NCI-H748 treated with DMSO at 0.1 percent for 48 hours (cell line): ENCODE measurements at regions not wholly inside any gene's neighbourhood (a gene's known extent, or its start where the extent isn't known, plus 50 kb on each side); places are given as distances from the start of the nearest gene placed in this dataset.

ENCODE experiments used
- DNase-seq: peaks from one replicate; lab custom pipeline; 2025; lab: John Stamatoyannopoulos, UW

DNA sequence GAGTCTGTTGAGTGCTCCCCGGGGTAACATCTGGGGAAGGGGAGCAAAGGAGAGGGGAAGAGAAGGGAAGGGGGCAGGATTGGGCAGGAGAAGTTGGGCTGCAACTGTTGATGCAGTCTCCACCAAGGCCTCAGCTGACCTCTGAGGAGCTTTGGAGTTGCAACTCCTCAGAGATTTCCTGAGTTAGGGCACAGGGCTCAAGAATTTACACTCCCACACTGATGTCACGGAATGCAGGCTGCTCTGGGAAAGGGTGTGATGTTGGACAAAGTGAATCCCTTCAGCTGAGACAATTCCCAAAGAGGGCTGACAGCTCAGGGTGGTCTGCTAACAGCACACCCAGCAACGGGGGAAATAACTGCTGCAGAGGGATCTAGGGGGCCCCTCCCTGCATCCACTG is 295.6 kb downstream of the PCNX1 start:
- DNase-seq, result no peak

DNA sequence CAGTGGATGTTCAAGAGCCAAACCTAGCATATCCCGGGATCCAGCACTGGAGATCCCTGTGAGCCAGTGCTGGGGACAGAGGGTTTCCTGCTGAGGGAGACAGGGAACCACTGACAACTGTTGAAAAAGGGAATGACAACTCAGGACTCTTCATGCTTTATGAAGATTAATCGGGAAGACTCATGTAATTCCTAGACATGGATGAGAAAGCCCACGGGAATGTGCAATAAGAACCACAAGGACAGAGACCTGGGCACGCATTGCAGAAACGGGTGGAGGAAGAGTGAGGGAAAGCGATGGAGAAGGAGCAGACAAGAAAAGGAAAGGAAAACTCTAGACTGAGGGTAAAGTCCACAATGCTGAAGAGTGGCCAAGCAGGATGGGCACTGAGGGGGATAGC is 296.0 kb downstream of the PCNX1 start:
- DNase-seq, result no peak

DNA sequence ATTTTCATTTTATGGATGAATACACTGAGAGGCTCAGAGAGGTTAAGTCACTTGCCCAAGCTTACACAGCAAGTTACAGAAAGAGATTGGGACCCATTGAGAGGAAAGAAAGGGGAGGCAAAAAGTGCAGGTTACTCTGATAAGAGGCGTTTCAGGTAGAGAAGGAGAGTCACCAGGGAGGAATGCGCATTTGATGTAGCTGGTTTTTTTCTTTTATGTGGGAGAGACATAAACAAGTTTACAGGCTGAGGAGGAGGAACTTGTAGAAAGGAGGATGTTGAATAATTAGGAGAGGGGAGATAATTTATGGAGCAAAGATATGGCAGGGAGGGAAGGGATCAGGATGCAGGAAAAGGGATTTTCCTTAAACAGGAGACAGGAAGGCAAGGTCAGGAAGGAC is 297.0 kb downstream of the PCNX1 start:
- no peak for DNase-seq

DNA sequence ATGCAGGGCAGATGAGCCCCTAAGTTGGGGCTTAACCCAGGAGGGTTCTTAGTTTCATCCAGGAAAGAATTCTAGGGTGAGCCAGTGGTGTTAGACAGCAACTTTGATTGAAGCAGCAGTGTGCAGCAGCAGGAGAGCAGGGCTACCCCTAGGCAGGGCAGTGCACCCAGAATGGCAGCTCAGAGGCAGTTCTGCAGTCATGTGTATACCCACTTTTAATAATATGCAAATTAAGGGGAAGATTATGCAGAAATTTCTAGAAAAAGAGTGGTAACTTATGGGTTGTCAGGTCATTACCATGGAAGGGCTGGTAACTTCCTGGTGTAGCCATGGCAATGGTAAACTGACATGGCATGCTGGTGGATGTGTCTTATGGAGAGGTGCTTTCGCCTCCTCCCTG is 297.5 kb downstream of the PCNX1 start:
- no peak for DNase-seq

DNA sequence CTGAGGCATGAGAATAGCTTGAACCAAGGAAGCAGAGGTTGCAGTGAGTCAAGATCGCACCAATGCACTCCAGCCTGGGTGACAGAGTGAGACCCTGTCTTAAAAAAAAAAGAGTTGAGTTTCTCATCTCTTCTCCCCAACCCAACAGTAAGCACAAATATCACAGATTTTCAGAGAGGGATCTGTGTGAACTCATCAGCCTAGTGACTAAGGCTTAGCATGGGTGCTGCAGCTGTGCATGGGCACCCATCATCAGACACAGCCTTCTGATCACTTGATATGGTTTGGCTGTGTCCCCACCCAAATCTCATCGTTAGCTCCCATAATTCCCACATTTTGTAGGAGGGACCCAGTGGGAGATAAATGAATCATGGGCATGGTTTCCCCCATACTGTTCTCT is 298.9 kb downstream of the PCNX1 start:
- no peak for DNase-seq

DNA sequence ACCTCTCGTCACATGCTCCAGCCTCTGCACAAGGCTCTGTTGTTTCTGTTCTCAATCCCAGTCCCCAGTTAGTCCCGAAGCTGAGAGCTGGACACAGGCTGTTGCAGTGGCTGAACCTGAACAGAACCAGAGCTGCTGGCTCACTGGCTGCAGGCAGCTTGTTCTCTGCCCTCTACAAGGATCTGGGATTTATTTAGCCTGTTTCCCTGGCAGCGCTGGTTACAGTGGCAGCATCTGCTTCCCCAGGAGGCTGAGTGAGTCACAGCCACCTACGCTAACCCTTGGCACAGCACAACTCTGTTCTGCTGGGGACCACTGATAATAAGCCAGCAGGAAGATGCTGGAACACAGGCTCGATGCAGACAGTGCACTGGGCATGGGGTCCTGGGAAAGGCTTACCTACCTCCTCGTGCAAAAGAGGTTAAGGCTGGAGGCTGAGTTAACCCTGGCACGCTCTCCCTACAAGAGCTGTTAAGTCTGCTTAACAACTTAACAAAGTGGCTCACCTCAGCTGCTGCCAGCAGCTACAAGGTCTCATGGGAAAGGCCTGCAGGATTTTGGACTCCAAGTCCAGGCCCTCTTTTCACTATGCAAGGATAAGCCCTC is 299.6 kb downstream of the PCNX1 start:
- no peak for DNase-seq

DNA sequence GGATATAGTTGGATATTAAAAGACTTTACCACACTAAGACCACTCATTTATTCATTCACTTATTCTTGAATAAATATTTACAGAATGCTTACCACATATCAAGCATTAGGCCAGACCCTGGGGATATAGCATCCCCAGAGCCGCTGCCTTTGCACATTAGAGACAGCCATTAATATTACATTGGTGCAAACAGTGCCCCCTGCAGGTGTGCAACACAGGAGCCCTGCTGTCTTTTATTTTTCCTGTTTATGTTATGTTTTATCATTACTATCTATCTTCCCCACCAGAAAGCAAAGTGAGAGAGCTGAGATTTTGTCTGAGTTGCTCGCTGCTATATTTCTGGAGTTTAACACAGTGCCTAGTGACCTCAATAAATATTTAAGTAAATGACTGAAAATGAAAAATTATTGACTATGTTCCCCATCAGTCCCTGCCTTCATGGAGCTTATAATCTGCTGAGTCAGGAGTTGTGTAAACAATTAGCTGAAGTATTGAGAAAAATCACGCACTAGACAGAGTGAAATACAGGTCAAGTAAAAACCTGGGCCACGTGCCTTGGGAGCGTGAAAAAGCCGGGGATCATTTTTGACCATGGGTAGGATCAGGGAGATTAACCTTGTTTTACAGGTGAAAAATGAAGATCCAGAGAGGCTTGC is 301.6 kb downstream of the PCNX1 start:
- no peak for DNase-seq

DNA sequence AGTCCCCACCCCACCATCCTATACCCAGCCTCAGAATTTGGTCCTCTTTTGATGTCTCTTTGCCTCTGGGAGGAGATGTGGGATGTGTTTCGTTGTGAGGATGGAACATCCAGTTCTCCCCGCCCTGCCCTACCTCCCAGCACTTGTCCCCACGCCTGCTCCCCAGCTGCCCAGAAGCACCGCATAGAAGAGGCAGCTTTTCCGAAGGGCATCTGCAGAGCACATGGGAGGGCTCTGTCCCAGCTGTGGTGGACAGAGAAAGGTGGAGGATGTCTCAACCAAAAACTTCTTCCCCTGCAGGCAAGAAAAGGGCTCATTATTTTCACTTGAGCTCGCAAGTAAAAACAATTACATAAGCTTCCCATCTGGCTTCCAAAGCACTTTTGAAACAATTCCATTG is 302.6 kb downstream of the PCNX1 start:
- DNase-seq, result no peak

DNA sequence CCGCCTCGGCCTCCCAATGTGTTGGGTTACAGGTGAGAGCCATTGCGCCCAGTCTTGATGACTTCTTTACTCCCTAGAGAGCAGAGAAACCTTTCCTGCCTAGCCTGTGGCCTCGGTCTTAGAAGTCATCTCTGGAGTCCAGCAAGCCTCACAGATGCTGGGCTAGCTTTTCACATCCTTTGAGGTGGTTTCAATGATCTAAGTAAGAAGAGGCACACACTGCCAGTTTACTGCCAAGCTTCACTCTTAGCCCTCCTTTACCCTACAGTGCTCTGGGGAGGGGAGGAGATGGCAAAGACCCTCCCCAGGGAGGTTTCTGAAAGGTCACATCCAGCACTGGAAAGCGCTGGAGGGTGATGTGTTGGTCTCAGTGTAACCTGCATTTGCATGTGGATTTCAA is 304.8 kb downstream of the PCNX1 start:
- DNase-seq, result no peak

DNA sequence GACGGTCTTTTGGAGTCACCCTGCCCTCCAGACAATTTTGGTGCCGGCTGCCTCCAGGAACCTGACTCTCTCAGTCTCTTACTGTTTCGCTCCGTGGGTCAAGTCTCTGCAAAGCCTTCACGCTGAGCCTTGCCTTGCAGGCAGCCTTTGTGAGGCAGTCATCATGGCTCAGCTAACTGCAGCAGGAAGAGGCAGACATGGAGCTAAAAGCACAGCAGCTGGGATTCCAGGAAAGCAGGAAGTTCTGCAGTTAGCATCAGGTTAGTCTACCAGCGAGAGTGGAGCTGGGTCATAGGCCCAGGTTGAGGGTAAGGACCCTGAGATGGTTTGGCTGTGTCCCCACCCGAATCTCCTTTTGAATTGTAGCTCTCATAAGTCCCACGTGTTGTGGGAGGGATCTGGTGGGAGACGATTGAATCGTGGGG is 305.4 kb downstream of the PCNX1 start:
- no peak for DNase-seq

DNA sequence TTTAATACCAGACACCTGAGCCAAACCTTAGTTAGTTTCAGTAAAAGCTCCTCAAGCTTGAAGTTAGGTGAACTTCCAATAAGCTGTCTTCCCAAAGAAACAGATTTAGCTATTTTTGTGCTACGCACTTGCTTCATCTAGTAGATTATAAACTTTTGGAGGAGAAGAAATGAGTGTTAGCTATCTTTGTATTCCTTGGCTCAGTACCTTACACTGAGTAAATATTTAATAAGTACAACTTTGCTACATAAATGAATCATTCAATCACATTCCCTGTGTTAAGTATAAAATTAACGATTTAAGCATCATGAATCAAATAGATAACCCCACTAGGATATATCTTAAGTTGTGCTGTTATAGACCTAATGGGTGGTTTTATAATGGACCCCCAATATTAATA is 307.0 kb downstream of the PCNX1 start:
- DNase-seq, result no peak

DNA sequence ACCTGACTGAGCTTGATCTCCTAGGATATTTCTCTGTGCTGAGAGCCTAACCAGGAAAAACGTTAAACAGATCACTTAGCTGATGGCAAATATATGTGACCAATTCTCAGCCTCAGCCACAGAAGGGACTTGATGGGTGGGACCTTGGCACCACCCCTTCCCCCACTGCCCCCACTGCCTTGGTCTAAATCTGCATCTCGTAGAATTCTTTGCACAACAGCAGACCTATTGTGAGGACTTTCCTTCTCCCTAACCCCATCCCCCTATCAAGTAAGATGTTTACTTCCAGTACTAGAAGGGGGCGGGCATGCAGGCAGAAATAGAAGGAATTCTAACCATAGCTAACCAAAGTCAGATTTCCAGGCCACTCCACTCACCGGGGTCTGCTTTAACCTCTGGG is 313.2 kb downstream of the PCNX1 start:
- no peak for DNase-seq

DNA sequence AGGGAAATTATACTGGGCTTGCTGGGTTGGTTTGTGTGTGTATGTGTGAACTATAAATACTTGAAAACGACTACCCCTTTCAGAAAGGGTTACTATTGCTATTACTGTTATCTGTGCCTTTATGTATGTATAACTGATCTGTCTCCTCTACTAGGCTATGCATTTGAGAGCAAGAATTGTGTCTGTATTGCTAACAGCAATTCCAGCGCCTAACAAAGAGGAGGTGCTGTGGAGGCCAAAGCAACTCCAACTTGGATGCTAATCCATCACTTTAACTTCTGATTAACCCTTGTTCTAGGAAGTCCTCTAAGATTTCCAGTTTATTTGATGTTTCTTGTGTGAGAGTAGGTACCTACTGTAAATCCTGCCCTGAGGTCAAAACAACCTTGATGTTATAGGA is 313.9 kb downstream of the PCNX1 start:
- DNase-seq, result no peak

DNA sequence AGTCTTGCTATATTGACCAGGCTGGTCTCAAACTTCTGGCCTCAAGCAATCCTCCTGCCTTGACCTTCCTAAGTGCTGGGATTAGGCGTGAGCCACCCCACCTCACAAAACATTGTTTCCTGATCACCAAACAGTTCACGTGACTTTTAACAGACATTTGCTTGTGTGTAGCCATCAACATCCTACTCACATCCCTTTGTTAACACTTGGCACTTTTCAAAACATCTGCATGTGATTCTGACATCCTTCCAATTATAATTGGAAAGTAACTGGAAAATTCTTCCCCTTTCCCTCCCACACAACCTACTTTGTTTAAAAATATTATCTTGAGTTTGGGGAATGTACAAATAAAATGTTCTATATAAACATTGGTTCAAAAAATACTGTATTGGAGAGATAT is 317.9 kb downstream of the PCNX1 start:
- DNase-seq, result no peak

DNA sequence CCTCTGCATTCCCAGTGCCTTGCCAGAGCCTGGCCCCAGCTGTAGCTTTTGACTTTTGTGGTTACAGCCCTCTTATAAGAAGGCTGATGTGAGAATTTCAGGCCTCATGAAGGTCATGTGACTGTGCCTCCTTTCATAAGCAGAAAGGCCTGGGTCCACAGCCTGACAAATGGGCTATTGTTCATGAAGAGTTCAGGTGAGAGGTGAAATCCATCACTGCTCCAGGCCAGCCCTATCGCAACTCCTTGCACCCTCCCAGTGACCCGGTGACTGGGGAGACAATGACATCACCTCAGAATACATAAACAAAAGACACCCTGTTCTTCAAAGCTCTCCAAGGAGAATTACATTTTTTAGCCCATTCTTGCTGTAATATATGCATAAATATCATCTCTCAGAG is 321.5 kb downstream of the PCNX1 start:
- DNase-seq, result no peak

DNA sequence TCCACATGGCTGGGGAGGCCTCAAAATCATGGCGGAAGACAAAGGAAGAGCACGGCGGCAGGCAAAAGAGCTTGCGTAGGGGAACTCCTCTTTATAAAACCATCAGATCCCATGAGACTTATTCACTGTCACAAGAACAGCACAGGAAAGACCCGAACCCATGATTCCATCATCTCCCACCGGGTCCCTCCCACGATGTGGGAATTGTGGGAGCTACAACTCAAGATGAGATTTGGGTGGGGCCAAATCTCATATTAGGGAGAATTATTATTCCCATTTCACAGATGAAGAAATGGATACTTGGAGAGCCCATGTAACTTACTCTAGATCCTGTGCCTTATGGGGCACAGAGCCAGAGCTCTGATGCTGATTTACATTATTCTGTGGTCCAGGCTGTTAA is 322.6 kb downstream of the PCNX1 start:
- DNase-seq, result no peak

DNA sequence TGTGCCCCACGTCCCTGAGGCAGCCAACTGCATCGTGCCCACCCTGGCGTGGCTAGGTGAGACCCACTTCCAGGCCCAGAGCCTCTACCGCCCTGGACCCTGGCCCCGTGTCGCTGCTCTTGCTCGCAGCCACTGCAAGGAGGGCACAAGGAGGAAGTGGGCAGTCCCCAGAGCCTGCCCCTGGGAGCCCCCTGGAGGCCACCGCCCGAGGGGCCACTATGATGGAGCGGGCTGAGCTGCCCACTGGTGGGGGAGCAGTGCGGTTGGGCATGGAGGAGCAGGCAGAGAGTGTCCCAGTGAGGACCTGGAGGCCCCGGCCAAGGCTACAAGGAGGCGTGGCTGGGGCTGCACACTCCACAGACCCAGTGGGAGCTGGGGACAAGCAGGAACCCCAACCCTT is 323.6 kb downstream of the PCNX1 start:
- DNase-seq, result no peak

DNA sequence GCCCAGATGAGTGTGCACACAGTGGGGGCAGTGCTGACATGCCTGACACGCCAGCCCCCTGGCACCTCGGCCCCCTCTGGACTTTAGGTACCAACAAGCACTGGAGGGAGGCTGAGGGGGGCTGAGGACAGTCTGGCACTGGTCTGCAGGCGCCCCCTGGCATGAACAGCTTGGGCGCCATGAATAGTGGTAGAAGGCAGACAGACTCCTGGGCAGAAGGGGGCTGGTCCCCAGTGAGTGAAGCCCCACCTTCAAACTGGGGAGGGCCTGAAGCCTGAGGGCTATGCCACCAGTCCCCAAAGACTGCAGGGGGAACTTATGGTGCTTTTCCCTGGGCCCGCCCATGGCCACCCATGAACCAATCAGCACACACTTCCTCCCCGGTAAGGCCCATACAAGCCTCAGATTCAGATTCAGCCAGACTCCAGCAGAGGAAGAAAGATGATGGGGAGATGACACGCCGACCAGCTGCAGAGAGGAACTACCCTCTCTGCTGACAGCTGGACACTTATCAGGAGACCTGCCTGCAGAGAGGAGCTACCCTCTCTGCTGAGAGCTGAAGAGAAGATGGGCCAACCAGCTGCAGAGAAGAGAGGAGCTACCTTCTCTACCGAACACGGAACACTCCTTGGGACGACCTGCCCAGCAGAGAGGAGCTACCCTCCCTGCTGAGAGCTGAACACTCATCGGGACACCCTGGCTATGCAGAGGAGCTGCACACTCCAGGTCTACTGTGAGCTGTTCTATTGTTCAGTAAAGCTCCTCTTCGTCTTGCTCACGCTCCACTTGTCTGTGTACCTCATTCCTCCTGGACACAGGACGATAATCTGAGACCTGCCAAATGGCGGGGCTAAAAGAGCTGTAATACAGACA is 324.5 kb downstream of the PCNX1 start:
- no peak for DNase-seq

DNA sequence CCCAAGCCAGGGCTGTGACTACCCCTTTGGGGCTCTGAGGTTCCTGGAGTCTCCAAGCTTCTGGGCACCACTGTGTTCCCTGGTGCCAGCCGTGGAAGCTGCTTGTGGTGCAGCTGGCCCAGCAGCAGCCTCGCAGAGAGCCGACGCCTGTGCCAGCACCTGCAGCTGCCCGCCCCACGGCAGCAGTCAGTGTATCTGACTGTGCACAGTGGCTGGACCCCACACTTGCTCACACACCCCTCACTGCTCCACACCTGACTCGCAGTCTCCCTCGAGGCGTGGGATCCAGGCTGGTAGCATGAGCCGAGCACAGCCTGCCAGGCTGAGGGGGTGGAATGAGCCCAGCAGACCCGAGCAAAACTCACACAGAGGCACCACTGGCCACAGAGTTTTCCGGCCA is 325.2 kb downstream of the PCNX1 start:
- DNase-seq, result no peak

DNA sequence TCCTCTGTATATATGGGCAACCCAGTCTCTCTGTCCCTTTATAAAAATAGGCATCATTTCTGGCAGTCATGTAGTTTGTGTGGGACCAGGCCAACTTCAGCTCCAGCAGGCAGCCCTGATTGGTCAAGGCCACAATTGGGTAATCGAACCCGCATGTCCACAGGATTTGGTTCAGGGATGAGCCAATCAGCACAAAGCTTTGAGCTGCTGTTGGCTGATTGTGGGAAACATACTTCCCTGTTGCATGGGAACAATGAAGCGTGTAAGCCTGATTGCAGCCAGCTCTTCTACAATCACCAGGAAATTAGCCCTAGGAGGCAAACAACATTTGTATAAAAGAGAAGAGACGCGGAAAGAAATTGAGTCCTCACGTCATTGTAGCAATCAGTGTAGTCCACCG is 328.6 kb downstream of the PCNX1 start:
- DNase-seq, result no peak

DNA sequence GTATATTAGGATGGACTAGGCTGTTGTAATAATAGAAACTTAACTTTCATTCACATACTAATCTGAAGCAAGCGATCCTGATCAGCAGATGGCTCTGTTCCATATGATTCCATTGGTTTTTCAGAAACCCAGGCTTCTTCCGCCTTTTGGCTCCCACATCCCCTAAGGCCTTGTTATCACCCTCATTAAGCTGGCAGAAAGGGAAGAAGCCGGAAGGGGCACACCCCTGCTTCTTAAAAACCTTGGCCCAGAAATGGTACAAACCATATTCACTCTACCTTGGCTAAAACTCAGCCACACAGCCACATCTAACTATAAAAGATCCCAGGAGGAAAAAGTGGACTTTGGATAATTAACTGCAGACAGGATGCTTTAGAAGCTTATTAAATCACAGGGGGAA is 329.2 kb downstream of the PCNX1 start:
- no peak for DNase-seq

DNA sequence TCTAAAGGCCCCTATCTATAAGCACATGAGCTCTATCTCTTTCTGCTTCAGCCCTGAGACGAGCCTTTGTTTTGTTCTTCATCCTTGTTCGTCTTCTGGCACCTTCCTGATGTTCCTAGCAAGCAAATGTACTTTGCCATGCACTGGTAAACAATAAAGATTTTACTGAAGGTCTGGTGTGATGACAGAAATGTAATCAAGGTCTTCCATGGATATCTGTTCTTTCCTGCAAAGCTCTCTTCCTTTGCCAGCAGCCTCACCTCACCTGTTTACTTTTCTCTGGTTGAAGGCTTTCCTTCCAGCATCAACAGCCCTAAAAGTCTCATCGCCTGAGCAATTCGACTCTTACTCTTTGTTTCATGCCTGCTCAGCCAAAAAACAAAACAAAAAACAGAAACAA is 330.3 kb downstream of the PCNX1 start:
- no peak for DNase-seq

DNA sequence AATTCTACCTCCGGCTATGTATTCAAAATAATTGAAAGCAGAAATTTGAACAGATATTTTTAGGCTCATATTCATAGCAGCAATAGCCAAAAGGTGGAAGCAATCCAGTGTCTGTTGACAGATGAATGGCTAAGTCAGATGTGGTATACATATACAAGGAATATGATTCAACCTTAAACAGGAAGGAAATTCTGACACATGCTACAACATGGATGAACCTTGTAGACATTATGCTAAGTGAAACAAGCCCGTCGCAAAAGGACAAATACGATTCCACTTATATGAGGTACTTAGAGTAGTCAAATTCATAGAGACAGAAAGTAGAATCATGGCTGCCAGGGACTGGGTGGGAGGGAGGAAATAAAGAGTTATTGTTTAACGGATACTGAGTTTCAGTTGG is 331.6 kb downstream of the PCNX1 start:
- no peak for DNase-seq
